A549 (cell line): ENCODE measurements at regions not wholly inside any gene's neighbourhood (a gene's known extent, or its start where the extent isn't known, plus 50 kb on each side); places are given as distances from the start of the nearest gene placed in this dataset.
"Not testable (repeated sequence)": the region's sequence is repeated elsewhere in the genome, so short reads cannot be mapped to it uniquely, and the experiment has no call there.

ENCODE experiments used
- BHLHE40 ChIP-seq: IDR thresholded peaks from 2 replicates; pipeline ENCODE4 v1.6.1; 2012; ENCODE audit warnings: low read depth, low read length, inconsistent platforms
- CHD2 ChIP-seq: fragments of 150-350 bp; IDR thresholded peaks from 2 replicates; pipeline ENCODE4 v1.6.1; 2014; ENCODE audit warnings: low read length; ENCODE audit not compliant: partially characterized antibody
- ESRRA ChIP-seq: fragments of 150-350 bp; IDR thresholded peaks from 2 replicates; pipeline ENCODE4 v1.6.1; 2014; ENCODE audit warnings: mild to moderate bottlenecking, low read length, borderline replicate concordance
- HDAC2 ChIP-seq: fragments of 200-600 bp; sonication (generic); IDR thresholded peaks from 2 replicates; pipeline ENCODE4 v1.6.1; 2016
- HOXB5 ChIP-seq: fragments of 250-450 bp; sonication (Bioruptor Pico); IDR thresholded peaks from 2 replicates; pipeline ENCODE4 v1.5.0; 2020; ENCODE audit warnings: mild to moderate bottlenecking, moderate library complexity
- POLR2A ChIP-seq: IDR thresholded peaks from 2 replicates; pipeline ENCODE4 v1.6.1; 2012; ENCODE audit warnings: mild to moderate bottlenecking, low read length
- RFX5 ChIP-seq: fragments of 450-650 bp; IDR thresholded peaks from 2 replicates; pipeline ENCODE4 v1.7.1; 2014; ENCODE audit warnings: antibody characterized with exemption, mild to moderate bottlenecking, moderate library complexity
- ZC3H11A ChIP-seq: fragments of 450-650 bp; IDR thresholded peaks from 2 replicates; pipeline ENCODE4 v1.6.1; 2014; ENCODE audit warnings: antibody characterized with exemption, mild to moderate bottlenecking
- TF ChIP-seq, protein P1 (sequence below): fragments of 250-450 bp; sonication (Bioruptor Pico); IDR thresholded peaks from 2 replicates; pipeline ENCODE4 v1.5.0; 2021; ENCODE audit warnings: mild to moderate bottlenecking, moderate library complexity, borderline replicate concordance
- TF ChIP-seq, protein P2 (sequence below): fragments of >200 bp; sonication (Bioruptor Twin); formaldehyde crosslinking; IDR thresholded peaks from 3 replicates; pipeline ENCODE4 v1.5.1; 2016

DNA sequence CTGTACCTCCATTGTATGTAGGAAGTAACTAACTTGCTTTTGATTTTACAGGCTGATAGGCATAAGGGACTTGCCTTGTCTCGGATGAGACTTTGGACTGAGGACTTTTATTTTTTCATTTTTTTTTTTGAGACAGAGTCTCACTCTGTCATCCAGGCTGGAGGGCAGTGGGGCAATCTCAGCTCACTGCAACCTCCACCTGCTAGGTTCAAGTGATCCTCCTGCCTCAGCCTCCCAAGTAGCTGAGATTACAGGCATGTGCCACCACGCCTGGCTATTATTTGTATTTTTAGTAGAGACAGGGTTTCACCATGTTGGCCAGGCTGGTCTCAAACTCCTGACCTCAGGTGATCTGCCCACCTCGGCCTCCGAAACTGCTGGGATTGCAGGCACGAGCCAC lies 80.2 kb upstream of the SYN3 start:
- TF ChIP-seq, protein P1, sequence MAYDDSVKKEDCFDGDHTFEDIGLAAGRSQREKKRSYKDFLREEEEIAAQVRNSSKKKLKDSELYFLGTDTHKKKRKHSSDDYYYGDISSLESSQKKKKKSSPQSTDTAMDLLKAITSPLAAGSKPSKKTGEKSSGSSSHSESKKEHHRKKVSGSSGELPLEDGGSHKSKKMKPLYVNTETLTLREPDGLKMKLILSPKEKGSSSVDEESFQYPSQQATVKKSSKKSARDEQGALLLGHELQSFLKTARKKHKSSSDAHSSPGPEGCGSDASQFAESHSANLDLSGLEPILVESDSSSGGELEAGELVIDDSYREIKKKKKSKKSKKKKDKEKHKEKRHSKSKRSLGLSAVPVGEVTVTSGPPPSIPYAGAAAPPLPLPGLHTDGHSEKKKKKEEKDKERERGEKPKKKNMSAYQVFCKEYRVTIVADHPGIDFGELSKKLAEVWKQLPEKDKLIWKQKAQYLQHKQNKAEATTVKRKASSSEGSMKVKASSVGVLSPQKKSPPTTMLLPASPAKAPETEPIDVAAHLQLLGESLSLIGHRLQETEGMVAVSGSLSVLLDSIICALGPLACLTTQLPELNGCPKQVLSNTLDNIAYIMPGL (CRISPR knock-in tag) = not testable (repeated sequence)
- TF ChIP-seq, protein P2, sequence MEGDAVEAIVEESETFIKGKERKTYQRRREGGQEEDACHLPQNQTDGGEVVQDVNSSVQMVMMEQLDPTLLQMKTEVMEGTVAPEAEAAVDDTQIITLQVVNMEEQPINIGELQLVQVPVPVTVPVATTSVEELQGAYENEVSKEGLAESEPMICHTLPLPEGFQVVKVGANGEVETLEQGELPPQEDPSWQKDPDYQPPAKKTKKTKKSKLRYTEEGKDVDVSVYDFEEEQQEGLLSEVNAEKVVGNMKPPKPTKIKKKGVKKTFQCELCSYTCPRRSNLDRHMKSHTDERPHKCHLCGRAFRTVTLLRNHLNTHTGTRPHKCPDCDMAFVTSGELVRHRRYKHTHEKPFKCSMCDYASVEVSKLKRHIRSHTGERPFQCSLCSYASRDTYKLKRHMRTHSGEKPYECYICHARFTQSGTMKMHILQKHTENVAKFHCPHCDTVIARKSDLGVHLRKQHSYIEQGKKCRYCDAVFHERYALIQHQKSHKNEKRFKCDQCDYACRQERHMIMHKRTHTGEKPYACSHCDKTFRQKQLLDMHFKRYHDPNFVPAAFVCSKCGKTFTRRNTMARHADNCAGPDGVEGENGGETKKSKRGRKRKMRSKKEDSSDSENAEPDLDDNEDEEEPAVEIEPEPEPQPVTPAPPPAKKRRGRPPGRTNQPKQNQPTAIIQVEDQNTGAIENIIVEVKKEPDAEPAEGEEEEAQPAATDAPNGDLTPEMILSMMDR = not testable (repeated sequence)
- TF ChIP-seq POLR2A; HOXB5 (CRISPR knock-in tag); ZC3H11A; ESRRA; RFX5; CHD2; HDAC2; BHLHE40: not testable (repeated sequence)
